GM23338 (cell line): ENCODE measurements at regions not wholly inside any gene's neighbourhood (a gene's known extent, or its start where the extent isn't known, plus 50 kb on each side); places are given as distances from the start of the nearest gene placed in this dataset.

Source experiments
- ATAC-seq: fragments of 200-7000 bp; cut with Tn5 transposase; 3 replicates; pipeline ENCODE4 v1.9.1; 2020
- DNase-seq: peaks from one replicate; pipeline ENCODE4 v3.0.0-alpha.2; 2015; ENCODE audit warnings: low spot score
- H2AFZ ChIP-seq: fragments of 200-600 bp; sonication (generic); 2 replicates; pipeline ENCODE4 v1.8.0; 2016; ENCODE audit warnings: antibody characterized with exemption, mild to moderate bottlenecking, moderate library complexity
- H3F3A ChIP-seq: fragments of 200-600 bp; sonication (generic); replicated peaks from 2 replicates; pipeline ENCODE4 v1.8.0; 2017; ENCODE audit warnings: antibody characterized with exemption, mixed run types, low read depth
- H3K27ac ChIP-seq: fragments of 200-600 bp; sonication (generic); 2 replicates; pipeline ENCODE4 v1.6.1; 2016; ENCODE audit warnings: low read depth
- H3K27me3 ChIP-seq: fragments of 200-600 bp; sonication (generic); 2 replicates; pipeline ENCODE4 v1.8.0; 2016; ENCODE audit warnings: mild to moderate bottlenecking, mixed run types, moderate library complexity; ENCODE audit not compliant: insufficient read depth
- H3K36me3 ChIP-seq: fragments of 200-600 bp; sonication (generic); 2 replicates; pipeline ENCODE4 v1.8.0; 2016; ENCODE audit warnings: mild to moderate bottlenecking; ENCODE audit not compliant: insufficient read depth
- H3K4me1 ChIP-seq: fragments of 200-600 bp; sonication (generic); 2 replicates; pipeline ENCODE4 v1.8.0; 2016; ENCODE audit warnings: mild to moderate bottlenecking, moderate library complexity; ENCODE audit not compliant: insufficient read depth
- H3K4me2 ChIP-seq: fragments of 200-600 bp; sonication (generic); 2 replicates; pipeline ENCODE4 v1.7.1; 2017; ENCODE audit warnings: mixed run types
- H3K4me3 ChIP-seq: fragments of 200-600 bp; sonication (generic); 2 replicates; pipeline ENCODE4 v1.6.1; 2016; ENCODE audit warnings: mixed run types
- H3K79me2 ChIP-seq: fragments of 200-600 bp; sonication (generic); replicated peaks from 2 replicates; pipeline ENCODE4 v1.8.0; 2017; ENCODE audit warnings: mild to moderate bottlenecking; ENCODE audit not compliant: insufficient read depth
- H3K9me2 ChIP-seq: fragments of 200-600 bp; sonication (generic); 2 replicates; pipeline ENCODE4 v1.8.0; 2017; ENCODE audit not compliant: insufficient read depth
- H4K20me1 ChIP-seq: fragments of 200-600 bp; sonication (generic); replicated peaks from 2 replicates; pipeline ENCODE4 v1.8.0; 2017; ENCODE audit warnings: mild to moderate bottlenecking; ENCODE audit not compliant: insufficient read depth
- H3K27ac Mint-ChIP-seq: 2 replicates; pipeline ENCODE4 v1.8.0; 2020; ENCODE audit warnings: inconsistent platforms, mild to moderate bottlenecking, moderate library complexity, mixed read lengths
- H3K27me3 Mint-ChIP-seq: 3 replicates; pipeline ENCODE4 v1.8.0; 2022; ENCODE audit warnings: low read depth, mild to moderate bottlenecking, moderate library complexity, mixed read lengths, inconsistent platforms; ENCODE audit not compliant: insufficient read depth, poor library complexity
- H3K36me3 Mint-ChIP-seq: 3 replicates; pipeline ENCODE4 v1.8.0; 2021; ENCODE audit warnings: low read depth, mild to moderate bottlenecking, inconsistent platforms, moderate library complexity, mixed read lengths
- H3K4me1 Mint-ChIP-seq: 3 replicates; pipeline ENCODE4 v1.8.0; 2020; ENCODE audit warnings: mild to moderate bottlenecking, inconsistent platforms, mixed read lengths
- H3K4me3 Mint-ChIP-seq: 3 replicates; pipeline ENCODE4 v1.8.0; 2021; ENCODE audit warnings: moderate library complexity, mild to moderate bottlenecking, inconsistent platforms, mixed read lengths
- H3K9me3 Mint-ChIP-seq: 3 replicates; pipeline ENCODE4 v1.8.0; 2020; ENCODE audit warnings: moderate library complexity, mild to moderate bottlenecking, inconsistent platforms, mixed read lengths
- ETS1 ChIP-seq: IDR thresholded peaks from 2 replicates; pipeline ENCODE4 v1.6.1; 2016; ENCODE audit warnings: antibody characterized with exemption
- JUNB ChIP-seq: IDR thresholded peaks from one replicate; pipeline ENCODE4 v1.6.1; 2016; ENCODE audit warnings: antibody characterized with exemption; ENCODE audit not compliant: unreplicated experiment
- NANOG ChIP-seq: IDR thresholded peaks from 2 replicates; pipeline ENCODE4 v1.6.1; 2016; ENCODE audit warnings: antibody characterized with exemption, borderline replicate concordance
- REST ChIP-seq: IDR thresholded peaks from one replicate; pipeline ENCODE4 v1.6.1; 2018; ENCODE audit warnings: antibody characterized with exemption; ENCODE audit not compliant: unreplicated experiment
- STAT1 ChIP-seq: IDR thresholded peaks from one replicate; pipeline ENCODE4 v1.6.1; 2016; ENCODE audit warnings: antibody characterized with exemption; ENCODE audit not compliant: unreplicated experiment
- ZNF114 ChIP-seq: fragments of 250-450 bp; sonication (Bioruptor Pico); IDR thresholded peaks from 2 replicates; pipeline ENCODE4 v1.5.0; 2020; ENCODE audit warnings: mild to moderate bottlenecking, moderate library complexity
- ZNF331 ChIP-seq: fragments of 250-450 bp; sonication (Bioruptor Pico); IDR thresholded peaks from 2 replicates; pipeline ENCODE4 v1.5.0; 2020; ENCODE audit warnings: low read depth, mild to moderate bottlenecking, moderate library complexity
- ZNF462 ChIP-seq: fragments of 250-450 bp; sonication (Bioruptor Pico); IDR thresholded peaks from 2 replicates; pipeline ENCODE4 v1.5.0; 2020; ENCODE audit warnings: mild to moderate bottlenecking, moderate library complexity

GRCh38 chr9:8115570-8115969 is 316.0 kb upstream of the DMAC1 start (continued):
- no peak for TF ChIP-seq ZNF462 (CRISPR knock-in tag)
- no peak for TF ChIP-seq JUNB
- TF ChIP-seq STAT1: no peak
- TF ChIP-seq REST: no peak
- TF ChIP-seq NANOG: no peak
- TF ChIP-seq ZNF331 (CRISPR knock-in tag): no peak

GRCh38 chr9:8114826-8115225 is 315.2 kb upstream of the DMAC1 start:
- no peaks in the 10 kb centered on the region for H4K20me1 ChIP-seq
- no peaks in the 10 kb centered on the region for H3K27me3 ChIP-seq
- H3K4me1 Mint-ChIP-seq: peaks cover 9% of the 10 kb centered on the region; the same call in 2 of the 3 replicates
- no peak overlapping the region for H3K4me3 Mint-ChIP-seq
- H3K9me2 ChIP-seq: no peaks in the 10 kb centered on the region
- no peaks in the 10 kb centered on the region for H3K79me2 ChIP-seq
- H3K4me2 ChIP-seq: no peak overlapping the region
- no peaks in the 10 kb centered on the region for H3K36me3 ChIP-seq
- peaks cover 2% of the 10 kb centered on the region for H3K27me3 Mint-ChIP-seq
- no peak overlapping the region for H2AFZ ChIP-seq
- no peak overlapping the region for H3K27ac Mint-ChIP-seq
- no peaks in the 10 kb centered on the region for H3F3A ChIP-seq
- TF ChIP-seq ETS1 (no peak), ZNF114 (CRISPR knock-in tag) (no peak)
- no peak overlapping the region for H3K4me3 ChIP-seq
- H3K36me3 Mint-ChIP-seq: no peaks in the 10 kb centered on the region
- H3K27ac ChIP-seq: no peak overlapping the region
- ATAC-seq (no peak), DNase-seq (no peak)
- no peaks in the 10 kb centered on the region for H3K9me3 Mint-ChIP-seq
- H3K4me1 ChIP-seq: 0 out of 2 replicates have a peak, but pooled peaks cover 1% of the 10 kb centered on the region
